ENCODE measurements at regions not wholly inside any gene's neighbourhood (a gene's known extent, or its start where the extent isn't known, plus 50 kb on each side); places are given as distances from the start of the nearest gene placed in this dataset.

DNA sequence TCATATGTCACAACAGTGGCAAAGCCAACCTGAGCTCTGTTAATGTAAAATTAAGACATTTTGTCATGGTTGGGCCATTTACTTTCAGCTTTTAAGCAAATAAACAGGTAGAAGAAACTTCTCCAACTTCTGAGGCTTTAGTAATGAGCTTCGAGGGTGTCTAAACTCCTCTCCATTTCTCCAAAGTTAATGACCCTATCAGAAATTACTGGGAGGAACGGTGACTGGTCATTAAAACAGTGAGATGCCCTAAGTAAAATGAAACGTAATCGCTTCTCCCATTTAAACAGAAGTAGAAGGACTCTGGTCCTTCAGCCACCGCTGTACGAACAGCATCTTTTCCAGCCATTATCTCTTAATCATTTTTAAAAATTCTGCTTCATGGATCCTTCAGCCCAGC, 986.9 kb upstream of the MANEA start:
- Histone ChIP-seq H3K9me3 (ENCODE audit: low read length) (no peaks in the 10 kb centered on the region), H3K4me2 (ENCODE audit: low read depth, low read length) (no peak overlapping the region), H4K20me1 (ENCODE audit: insufficient read depth, low read length) (no peaks in the 10 kb centered on the region), H3K4me1 (ENCODE audit: insufficient read depth, low read length) (no peaks in the 10 kb centered on the region), H3K27ac (ENCODE audit: extremely low read length, insufficient read depth, low read length) (no peak overlapping the region), H3K9ac (ENCODE audit: insufficient read depth, low read depth, low read length) (no peak overlapping the region), H3K36me3 (replicated peaks in 1 of 2; ENCODE audit: control insufficient read depth in 1 of 2, insufficient read depth in 2 of 2, low read length in 2 of 2) (no peaks in the 10 kb centered on the region), H3K27me3 (ENCODE audit: control insufficient read depth in 1 of 2, insufficient read depth in 2 of 2, low read length in 2 of 2) (no peaks in the 10 kb centered on the region; a peak in 1 of 5 replicates), H2AFZ (ENCODE audit: low read length) (no peak overlapping the region), H3K79me2 (ENCODE audit: insufficient read depth, low read length) (no peaks in the 10 kb centered on the region), H3K4me3 (replicated peaks in 1 of 3; ENCODE audit: insufficient read depth in 1 of 3, low read depth in 2 of 3, low read length in 3 of 3) (no peak overlapping the region)
- intact Hi-C loops (cut with micrococcal nuclease; ENCODE audit: unreplicated experiment) = no loop called here
- in situ Hi-C loops (cut with HindIII; ENCODE audit: extremely low pct_ligation_motif_present, low pct_unique_long_range_greater_than_20kb) = no loop called here
- DNase-seq (ENCODE audit: low spot score) (no peak), ATAC-seq (no peak), FAIRE-seq (no peak)
- WGBS (ENCODE audit: low lambda C conversion rate) = 26% methylated on average over 6 of the region's 6 CpGs
- ChIA-PET POLR2A (no interaction called here), CTCF (ENCODE audit: low intra/inter-chr PET ratio, low total read pairs) (no interaction called here)
- BruUV-seq (replicated peaks) = no TSS peak
- TF ChIP-seq, protein P1, sequence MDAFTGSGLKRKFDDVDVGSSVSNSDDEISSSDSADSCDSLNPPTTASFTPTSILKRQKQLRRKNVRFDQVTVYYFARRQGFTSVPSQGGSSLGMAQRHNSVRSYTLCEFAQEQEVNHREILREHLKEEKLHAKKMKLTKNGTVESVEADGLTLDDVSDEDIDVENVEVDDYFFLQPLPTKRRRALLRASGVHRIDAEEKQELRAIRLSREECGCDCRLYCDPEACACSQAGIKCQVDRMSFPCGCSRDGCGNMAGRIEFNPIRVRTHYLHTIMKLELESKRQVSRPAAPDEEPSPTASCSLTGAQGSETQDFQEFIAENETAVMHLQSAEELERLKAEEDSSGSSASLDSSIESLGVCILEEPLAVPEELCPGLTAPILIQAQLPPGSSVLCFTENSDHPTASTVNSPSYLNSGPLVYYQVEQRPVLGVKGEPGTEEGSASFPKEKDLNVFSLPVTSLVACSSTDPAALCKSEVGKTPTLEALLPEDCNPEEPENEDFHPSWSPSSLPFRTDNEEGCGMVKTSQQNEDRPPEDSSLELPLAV (CRISPR knock-in tag; conservative IDR thresholded peaks at IDR 0.05; ENCODE audit: low read depth) = no peak
- TF ChIP-seq ZNF230 (CRISPR knock-in tag; IDR thresholded peaks at IDR 0.05) (no peak), ZFP41 (CRISPR knock-in tag; IDR thresholded peaks at IDR 0.05; ENCODE audit: borderline replicate concordance) (no peak), HNF4G (IDR thresholded peaks at IDR 0.05; ENCODE audit: borderline replicate concordance, low read depth, low read length) (no peak), HNF4G (CRISPR knock-in tag; IDR thresholded peaks at IDR 0.05; ENCODE audit: borderline replicate concordance, low read depth) (no peak), MAFK (conservative IDR thresholded peaks at IDR 0.05 in 1 of 2, IDR thresholded peaks at IDR 0.05 in 1 of 2; ENCODE audit: low read length in 2 of 2) (no peak), GTF3A (CRISPR knock-in tag; conservative IDR thresholded peaks at IDR 0.05) (no peak), ZNF670 (CRISPR knock-in tag; IDR thresholded peaks at IDR 0.05; ENCODE audit: borderline replicate concordance) (no peak), ZNF816 (CRISPR knock-in tag; IDR thresholded peaks at IDR 0.05; ENCODE audit: borderline replicate concordance) (no peak), ARNT (IDR thresholded peaks at IDR 0.05) (no peak), PLRG1 (conservative IDR thresholded peaks at IDR 0.05) (no peak), NBN (conservative IDR thresholded peaks at IDR 0.05) (no peak), KAT8 (CRISPR knock-in tag; IDR thresholded peaks at IDR 0.05) (no peak), HHEX (CRISPR knock-in tag; IDR thresholded peaks at IDR 0.05) (no peak)
- TF ChIP-seq, protein P2, sequence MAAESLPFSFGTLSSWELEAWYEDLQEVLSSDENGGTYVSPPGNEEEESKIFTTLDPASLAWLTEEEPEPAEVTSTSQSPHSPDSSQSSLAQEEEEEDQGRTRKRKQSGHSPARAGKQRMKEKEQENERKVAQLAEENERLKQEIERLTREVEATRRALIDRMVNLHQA (CRISPR knock-in tag; IDR thresholded peaks at IDR 0.05) = no peak
- TF ChIP-seq, protein P3, sequence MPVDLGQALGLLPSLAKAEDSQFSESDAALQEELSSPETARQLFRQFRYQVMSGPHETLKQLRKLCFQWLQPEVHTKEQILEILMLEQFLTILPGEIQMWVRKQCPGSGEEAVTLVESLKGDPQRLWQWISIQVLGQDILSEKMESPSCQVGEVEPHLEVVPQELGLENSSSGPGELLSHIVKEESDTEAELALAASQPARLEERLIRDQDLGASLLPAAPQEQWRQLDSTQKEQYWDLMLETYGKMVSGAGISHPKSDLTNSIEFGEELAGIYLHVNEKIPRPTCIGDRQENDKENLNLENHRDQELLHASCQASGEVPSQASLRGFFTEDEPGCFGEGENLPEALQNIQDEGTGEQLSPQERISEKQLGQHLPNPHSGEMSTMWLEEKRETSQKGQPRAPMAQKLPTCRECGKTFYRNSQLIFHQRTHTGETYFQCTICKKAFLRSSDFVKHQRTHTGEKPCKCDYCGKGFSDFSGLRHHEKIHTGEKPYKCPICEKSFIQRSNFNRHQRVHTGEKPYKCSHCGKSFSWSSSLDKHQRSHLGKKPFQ (CRISPR knock-in tag; IDR thresholded peaks at IDR 0.05; ENCODE audit: insufficient replicate concordance) = no peak
- TF ChIP-seq, protein P4, sequence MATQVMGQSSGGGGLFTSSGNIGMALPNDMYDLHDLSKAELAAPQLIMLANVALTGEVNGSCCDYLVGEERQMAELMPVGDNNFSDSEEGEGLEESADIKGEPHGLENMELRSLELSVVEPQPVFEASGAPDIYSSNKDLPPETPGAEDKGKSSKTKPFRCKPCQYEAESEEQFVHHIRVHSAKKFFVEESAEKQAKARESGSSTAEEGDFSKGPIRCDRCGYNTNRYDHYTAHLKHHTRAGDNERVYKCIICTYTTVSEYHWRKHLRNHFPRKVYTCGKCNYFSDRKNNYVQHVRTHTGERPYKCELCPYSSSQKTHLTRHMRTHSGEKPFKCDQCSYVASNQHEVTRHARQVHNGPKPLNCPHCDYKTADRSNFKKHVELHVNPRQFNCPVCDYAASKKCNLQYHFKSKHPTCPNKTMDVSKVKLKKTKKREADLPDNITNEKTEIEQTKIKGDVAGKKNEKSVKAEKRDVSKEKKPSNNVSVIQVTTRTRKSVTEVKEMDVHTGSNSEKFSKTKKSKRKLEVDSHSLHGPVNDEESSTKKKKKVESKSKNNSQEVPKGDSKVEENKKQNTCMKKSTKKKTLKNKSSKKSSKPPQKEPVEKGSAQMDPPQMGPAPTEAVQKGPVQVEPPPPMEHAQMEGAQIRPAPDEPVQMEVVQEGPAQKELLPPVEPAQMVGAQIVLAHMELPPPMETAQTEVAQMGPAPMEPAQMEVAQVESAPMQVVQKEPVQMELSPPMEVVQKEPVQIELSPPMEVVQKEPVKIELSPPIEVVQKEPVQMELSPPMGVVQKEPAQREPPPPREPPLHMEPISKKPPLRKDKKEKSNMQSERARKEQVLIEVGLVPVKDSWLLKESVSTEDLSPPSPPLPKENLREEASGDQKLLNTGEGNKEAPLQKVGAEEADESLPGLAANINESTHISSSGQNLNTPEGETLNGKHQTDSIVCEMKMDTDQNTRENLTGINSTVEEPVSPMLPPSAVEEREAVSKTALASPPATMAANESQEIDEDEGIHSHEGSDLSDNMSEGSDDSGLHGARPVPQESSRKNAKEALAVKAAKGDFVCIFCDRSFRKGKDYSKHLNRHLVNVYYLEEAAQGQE (IDR thresholded peaks at IDR 0.05; ENCODE audit: borderline replicate concordance in 1 of 2, low read depth in 1 of 2, low read length in 2 of 2) = no peak
- TF ChIP-seq, protein P5, sequence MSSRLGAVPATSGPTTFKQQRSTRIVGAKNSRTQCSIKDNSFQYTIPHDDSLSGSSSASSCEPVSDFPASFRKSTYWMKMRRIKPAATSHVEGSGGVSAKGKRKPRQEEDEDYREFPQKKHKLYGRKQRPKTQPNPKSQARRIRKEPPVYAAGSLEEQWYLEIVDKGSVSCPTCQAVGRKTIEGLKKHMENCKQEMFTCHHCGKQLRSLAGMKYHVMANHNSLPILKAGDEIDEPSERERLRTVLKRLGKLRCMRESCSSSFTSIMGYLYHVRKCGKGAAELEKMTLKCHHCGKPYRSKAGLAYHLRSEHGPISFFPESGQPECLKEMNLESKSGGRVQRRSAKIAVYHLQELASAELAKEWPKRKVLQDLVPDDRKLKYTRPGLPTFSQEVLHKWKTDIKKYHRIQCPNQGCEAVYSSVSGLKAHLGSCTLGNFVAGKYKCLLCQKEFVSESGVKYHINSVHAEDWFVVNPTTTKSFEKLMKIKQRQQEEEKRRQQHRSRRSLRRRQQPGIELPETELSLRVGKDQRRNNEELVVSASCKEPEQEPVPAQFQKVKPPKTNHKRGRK (CRISPR knock-in tag; IDR thresholded peaks at IDR 0.05) = no peak

All from HepG2 (cell line).